M059J (cell line): ENCODE measurements at regions not wholly inside any gene's neighbourhood (a gene's known extent, or its start where the extent isn't known, plus 50 kb on each side); places are given as distances from the start of the nearest gene placed in this dataset.

Source experiments
- DNase-seq: peaks from one replicate; pipeline ENCODE4 v3.0.0-alpha.2; 2012; ENCODE audit warnings: low read depth

- no peak for DNase-seq
Observed at GRCh38 chr2:126826491-126826890, 72.2 kb upstream of the TEX51 start.

DNA sequence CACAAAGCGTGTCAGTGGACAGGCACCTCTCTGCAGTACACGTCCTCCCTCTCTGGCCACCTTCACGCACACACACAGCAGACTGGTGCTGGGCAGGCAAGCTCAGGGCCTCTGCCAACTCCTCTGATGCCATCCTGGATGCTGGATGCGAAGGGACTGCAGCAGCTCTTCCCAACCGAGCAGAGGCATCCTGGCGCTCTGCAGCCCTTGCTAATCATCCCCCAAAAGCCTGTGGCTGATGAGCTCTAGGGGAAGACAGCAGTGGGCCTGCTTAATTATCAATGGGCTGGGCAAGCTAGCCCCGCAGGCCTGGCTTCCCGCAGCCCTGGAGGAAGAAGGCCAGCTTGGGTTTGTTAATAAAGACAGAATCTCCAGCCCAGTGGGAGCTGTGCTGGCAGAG is 71.3 kb upstream of the TEX51 start:
- DNase-seq: no peak

- no peak for DNase-seq
Observed at GRCh38 chr2:126828051-126828450, 70.6 kb upstream of the TEX51 start.

DNA sequence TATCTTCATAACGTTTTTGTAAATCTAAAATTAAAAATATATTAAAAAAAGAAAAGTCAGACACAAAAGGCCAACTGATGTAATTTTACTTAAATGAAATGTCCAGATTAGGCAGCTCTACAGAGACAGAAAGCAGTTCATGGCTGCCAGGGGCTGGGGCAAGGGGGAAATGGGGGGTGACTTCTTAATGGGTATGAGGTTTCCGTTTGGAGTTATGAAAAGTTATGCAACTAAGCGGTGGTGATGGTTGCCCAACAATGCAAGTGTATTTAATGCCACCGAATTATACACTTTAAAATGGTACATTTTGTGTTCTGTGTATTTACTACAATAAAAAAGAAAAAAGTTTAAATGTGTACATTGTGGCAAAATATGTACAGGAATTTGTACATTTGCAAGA is 70.2 kb upstream of the TEX51 start:
- no peak for DNase-seq

DNA sequence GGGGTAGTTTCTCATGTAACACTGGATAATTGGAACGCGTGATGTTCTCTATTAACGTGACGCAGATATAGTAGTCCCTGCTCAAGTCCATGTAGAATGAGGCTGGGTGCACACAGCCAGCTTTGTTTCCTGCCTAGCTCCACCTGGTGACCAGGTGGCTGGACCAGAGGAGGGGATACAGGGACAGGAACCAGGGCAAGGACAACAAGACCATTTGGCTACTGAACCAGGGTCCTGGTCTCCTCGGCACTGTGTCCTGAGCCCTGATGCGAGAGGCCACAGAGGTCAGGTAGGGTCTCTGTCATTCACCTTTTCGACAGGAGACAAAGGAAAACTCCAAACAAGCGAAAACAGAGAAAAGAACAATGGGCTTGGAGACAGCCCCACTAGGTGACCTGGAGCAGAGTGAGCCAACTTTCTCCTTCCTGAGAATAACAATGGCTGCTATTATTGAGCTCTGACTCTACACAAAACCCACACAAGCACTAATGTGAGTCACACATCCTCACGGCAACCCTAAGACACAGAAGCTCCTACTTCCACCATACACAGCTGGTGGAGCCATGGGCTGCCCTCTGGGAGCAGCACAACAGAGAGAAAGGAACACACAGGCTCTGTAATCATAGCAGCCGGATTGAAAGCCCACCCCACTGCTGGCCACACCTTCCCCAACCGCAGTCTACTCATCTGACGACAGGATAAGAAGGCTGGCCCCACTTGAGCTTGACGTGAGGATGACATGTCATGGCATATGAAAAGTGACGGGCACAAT is 67.3 kb upstream of the TEX51 start:
- peak; percentile 3 for DNase-seq

- DNase-seq: no peak
Observed at GRCh38 chr2:126832014-126832413, 66.7 kb upstream of the TEX51 start.

DNA sequence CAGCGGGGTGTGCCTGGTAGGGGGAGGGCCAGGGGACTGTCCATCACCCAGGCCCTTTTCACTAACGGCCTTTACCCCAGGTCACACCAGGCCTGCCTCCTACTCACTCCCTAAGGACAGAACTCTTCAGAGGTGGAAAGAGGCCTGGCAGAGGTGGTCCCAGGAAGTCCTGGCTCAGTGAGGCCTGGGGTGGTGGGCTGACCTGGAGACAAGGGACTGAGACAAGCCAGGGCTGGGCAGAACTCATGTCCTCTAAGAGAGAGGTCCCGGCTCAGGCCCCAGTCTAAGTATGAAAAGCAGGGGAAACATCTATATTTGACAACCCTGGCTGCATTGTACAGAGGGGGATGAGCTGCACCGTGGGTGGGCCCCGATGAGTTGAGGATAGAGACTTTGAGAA is 65.9 kb upstream of the TEX51 start:
- no peak for DNase-seq

DNA sequence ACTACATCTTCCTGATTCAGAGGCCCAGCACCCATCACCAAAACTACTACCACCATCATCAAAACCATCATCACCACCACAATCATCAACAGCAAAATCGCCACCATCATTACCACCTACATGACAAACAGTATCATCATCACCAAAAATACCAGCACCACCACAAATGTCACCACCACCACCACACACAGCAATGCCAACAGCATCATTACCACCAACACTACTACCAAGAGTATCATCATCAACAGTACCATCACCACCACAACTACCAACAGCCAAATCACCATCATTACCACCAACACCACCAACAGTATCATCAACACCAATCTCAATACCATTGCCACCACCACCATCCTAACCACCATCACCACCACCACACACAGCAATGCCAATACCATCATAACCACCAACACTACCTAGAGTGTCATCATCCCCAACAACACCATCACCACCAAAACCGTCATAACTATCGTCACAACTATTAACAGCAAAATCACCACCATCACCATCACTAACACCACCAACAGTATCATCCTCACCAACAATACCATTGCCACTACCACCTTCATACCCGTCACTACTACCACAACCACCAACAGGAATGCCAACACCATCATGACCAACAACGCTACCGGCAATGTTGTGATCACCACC is 64.6 kb upstream of the TEX51 start:
- DNase-seq: no peak

- DNase-seq: no peak
Observed at GRCh38 chr2:126835261-126835660, 63.4 kb upstream of the TEX51 start.

GRCh38 chr2:126835831-126836230 is 62.9 kb upstream of the TEX51 start:
- no peak for DNase-seq

- no peak for DNase-seq
Observed at GRCh38 chr2:126836761-126837679, 61.7 kb upstream of the TEX51 start.

GRCh38 chr2:126837966-126838715 is 60.5 kb upstream of the TEX51 start:
- no peak for DNase-seq

DNA sequence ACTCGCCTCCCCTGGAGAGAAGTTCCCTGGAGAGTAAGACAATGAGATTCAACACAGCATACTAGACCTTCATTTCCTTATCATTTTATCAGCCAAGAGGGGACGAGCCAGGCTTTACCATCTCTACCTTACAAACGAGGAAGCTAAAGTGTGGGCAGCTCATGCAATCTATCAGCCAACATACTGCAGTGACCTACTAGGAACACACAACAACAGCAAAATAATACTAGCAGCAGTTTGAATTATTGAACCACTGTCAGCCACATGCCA is 60.0 kb upstream of the TEX51 start:
- no peak for DNase-seq

DNA sequence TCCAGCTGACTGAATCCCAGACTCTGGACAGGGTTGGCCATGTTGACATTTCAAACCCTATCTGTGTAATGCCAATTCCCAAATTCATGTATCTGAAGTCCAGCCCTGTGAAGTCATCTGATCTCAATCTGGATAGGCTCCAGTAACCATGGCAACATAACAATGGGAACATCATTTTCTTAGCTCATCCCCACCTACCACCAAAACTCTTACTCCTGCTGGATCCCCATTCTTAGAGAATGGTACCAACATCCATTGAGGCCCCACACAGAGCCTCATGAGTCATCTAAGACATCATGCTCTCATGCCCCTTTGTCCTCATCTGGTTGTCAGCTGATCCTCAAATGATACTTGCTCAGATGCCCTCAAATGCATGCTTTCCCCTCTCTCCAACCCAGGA is 58.9 kb upstream of the TEX51 start:
- DNase-seq: peak; percentile 3

- no peak for DNase-seq
Observed at GRCh38 chr2:126843081-126843480, 55.6 kb upstream of the TEX51 start.

- DNase-seq: no peak
Observed at GRCh38 chr2:126846241-126846640, 52.4 kb upstream of the TEX51 start.
